ENCODE measurements at regions not wholly inside any gene's neighbourhood (a gene's known extent, or its start where the extent isn't known, plus 50 kb on each side); places are given as distances from the start of the nearest gene placed in this dataset.

DNA sequence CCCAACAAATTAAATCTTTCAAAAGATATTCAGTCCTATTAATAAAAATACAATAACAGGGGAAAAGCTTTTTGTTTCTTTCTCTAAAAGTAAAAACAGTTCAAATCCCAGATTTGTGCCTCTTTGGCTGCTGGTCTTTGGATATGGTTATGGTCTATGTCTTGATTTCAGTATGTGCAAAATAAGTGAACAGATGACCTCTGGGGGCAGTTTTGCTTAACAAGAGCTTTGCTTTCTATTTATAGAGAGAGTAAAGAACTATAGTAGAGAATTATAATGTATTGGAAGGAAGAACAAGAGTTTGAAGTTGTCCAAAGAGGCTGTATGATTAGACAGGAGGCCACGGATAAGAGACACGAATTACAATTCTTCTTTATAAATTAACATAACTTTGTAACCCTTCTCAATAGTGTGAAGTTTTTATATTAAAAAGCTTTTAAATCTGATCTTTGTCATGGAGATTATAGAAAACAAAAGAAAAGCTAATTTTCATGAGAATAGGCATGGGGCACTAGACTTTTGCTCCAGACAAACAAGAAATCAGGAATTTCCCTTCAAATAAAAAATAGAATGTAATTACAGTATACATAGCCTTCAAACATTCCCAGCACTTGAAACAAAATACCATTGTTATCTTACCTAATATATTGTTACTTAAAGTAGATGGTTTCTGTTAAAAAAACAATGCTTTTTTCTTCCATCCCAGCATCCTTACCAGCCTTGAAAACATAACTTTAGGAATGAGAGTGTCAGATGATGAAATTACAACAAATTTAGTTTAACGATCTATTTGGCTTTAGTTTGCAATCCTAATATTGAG lies 432.7 kb upstream of the ARHGEF26 start:
- no peak for TF ChIP-seq POLR2A (IDR thresholded peaks at IDR 0.05)
- TF ChIP-seq, protein P1, sequence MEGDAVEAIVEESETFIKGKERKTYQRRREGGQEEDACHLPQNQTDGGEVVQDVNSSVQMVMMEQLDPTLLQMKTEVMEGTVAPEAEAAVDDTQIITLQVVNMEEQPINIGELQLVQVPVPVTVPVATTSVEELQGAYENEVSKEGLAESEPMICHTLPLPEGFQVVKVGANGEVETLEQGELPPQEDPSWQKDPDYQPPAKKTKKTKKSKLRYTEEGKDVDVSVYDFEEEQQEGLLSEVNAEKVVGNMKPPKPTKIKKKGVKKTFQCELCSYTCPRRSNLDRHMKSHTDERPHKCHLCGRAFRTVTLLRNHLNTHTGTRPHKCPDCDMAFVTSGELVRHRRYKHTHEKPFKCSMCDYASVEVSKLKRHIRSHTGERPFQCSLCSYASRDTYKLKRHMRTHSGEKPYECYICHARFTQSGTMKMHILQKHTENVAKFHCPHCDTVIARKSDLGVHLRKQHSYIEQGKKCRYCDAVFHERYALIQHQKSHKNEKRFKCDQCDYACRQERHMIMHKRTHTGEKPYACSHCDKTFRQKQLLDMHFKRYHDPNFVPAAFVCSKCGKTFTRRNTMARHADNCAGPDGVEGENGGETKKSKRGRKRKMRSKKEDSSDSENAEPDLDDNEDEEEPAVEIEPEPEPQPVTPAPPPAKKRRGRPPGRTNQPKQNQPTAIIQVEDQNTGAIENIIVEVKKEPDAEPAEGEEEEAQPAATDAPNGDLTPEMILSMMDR (IDR thresholded peaks at IDR 0.05): no peak
- no peak for DNase-seq
- no peaks in the 10 kb centered on the region for H3K4me1 ChIP-seq
- H3K9me3 ChIP-seq: no peaks in the 10 kb centered on the region
- H3K27me3 ChIP-seq: no peaks in the 10 kb centered on the region
- intact Hi-C loops (cut with DNase I; ENCODE audit: low total_unique reads): no loop called here
- no peaks in the 10 kb centered on the region for H3K36me3 ChIP-seq (ENCODE audit: low read depth, missing control alignments)
- H3K27ac ChIP-seq: no peak overlapping the region
- no peak overlapping the region for H3K4me3 ChIP-seq
- 54 to 77% methylated on average over 3 of the region's 3 CpGs for WGBS, 2 donors

- no peak for DNase-seq
- no peak for TF ChIP-seq POLR2A (IDR thresholded peaks at IDR 0.05)
- TF ChIP-seq, protein P1 (IDR thresholded peaks at IDR 0.05): no peak
- intact Hi-C loops (cut with DNase I; ENCODE audit: low total_unique reads): no loop called here
- H3K9me3 ChIP-seq: no peaks in the 10 kb centered on the region
- H3K27me3 ChIP-seq: no peaks in the 10 kb centered on the region
- H3K4me3 ChIP-seq: no peak overlapping the region
- WGBS, 2 donors: 90% methylated on average over 3 of the region's 3 CpGs
- no peak overlapping the region for H3K27ac ChIP-seq
- no peaks in the 10 kb centered on the region for H3K36me3 ChIP-seq (ENCODE audit: low read depth, missing control alignments)
- H3K4me1 ChIP-seq: no peaks in the 10 kb centered on the region
Observed at GRCh38 chr3:153693207-153693606, 428.0 kb upstream of the ARHGEF26 start.

DNA sequence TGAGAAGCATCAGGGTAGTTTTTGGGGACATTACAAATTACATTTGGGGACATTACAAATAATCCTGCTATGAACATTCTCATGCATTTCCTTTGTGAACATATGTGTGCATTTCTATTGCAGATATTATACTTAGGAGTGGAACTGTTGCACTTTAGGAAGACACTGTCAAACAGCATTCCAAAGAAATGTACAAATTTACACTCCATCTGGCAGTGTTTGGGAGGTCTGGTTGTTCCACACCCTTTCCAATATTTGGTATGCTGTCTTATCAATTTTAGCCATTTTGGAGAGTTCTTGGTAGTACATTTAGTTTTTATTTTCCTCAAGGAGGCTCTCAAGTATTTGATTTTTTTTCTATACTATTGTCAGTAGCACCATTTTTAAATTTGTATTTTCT lies 419.1 kb upstream of the ARHGEF26 start:
- H3K27me3 ChIP-seq: no peaks in the 10 kb centered on the region
- TF ChIP-seq, protein P1 (IDR thresholded peaks at IDR 0.05): no peak
- no peak for TF ChIP-seq POLR2A (IDR thresholded peaks at IDR 0.05)
- no peak overlapping the region for H3K27ac ChIP-seq
- no peaks in the 10 kb centered on the region for H3K36me3 ChIP-seq (ENCODE audit: low read depth, missing control alignments)
- H3K9me3 ChIP-seq: no peaks in the 10 kb centered on the region
- DNase-seq: no peak
- no peak overlapping the region for H3K4me3 ChIP-seq
- intact Hi-C loops (cut with DNase I; ENCODE audit: low total_unique reads): no loop called here
- no peaks in the 10 kb centered on the region for H3K4me1 ChIP-seq

- 89 to 100% methylated on average over 1 of the region's 1 CpG for WGBS, 2 donors
Observed at GRCh38 chr3:153704115-153704514, 417.1 kb upstream of the ARHGEF26 start.

More at GRCh38 chr3:153704115-153704514, 417.1 kb upstream of the ARHGEF26 start:
- intact Hi-C loops (cut with DNase I; ENCODE audit: low total_unique reads): no loop called here
- H3K9me3 ChIP-seq: no peaks in the 10 kb centered on the region
- H3K27ac ChIP-seq: no peak overlapping the region
- H3K4me1 ChIP-seq: no peaks in the 10 kb centered on the region
- no peaks in the 10 kb centered on the region for H3K36me3 ChIP-seq (ENCODE audit: low read depth, missing control alignments)
- H3K4me3 ChIP-seq: no peak overlapping the region
- no peak for TF ChIP-seq POLR2A (IDR thresholded peaks at IDR 0.05)
- TF ChIP-seq, protein P1 (IDR thresholded peaks at IDR 0.05): no peak
- no peak for DNase-seq
- no peaks in the 10 kb centered on the region for H3K27me3 ChIP-seq

All from testis (tissue), 2 donors.